ENCODE measurements at regions not wholly inside any gene's neighbourhood (a gene's known extent, or its start where the extent isn't known, plus 50 kb on each side); places are given as distances from the start of the nearest gene placed in this dataset.

- Mint-ChIP-seq H3K27me3 (no peaks in the 10 kb centered on the region), H3K4me1 (ENCODE audit: low read depth) (peaks cover 35% of the 10 kb centered on the region), H3K27ac (no peak overlapping the region), H3K36me3 (ENCODE audit: insufficient read depth) (no peaks in the 10 kb centered on the region), H3K4me3 (ENCODE audit: low read depth) (no peak overlapping the region), H3K9me3 (ENCODE audit: low read depth) (no peaks in the 10 kb centered on the region)
- DNase-seq (ENCODE audit: low spot score, unreplicated experiment) = no peak
- TF ChIP-seq CTCF (IDR thresholded peaks at IDR 0.05; ENCODE audit: unreplicated experiment) = no peak
Measured at GRCh38 chr9:16172796-16173195, 620.0 kb downstream of the CCDC171 start.

- Mint-ChIP-seq H3K4me1 (ENCODE audit: low read depth) (peaks cover 32% of the 10 kb centered on the region), H3K27ac (no peak overlapping the region), H3K27me3 (no peaks in the 10 kb centered on the region), H3K36me3 (ENCODE audit: insufficient read depth) (no peaks in the 10 kb centered on the region), H3K9me3 (ENCODE audit: low read depth) (no peaks in the 10 kb centered on the region), H3K4me3 (ENCODE audit: low read depth) (no peak overlapping the region)
- no peak for TF ChIP-seq CTCF (IDR thresholded peaks at IDR 0.05; ENCODE audit: unreplicated experiment)
- DNase-seq (ENCODE audit: low spot score, unreplicated experiment) = no peak
Measured at GRCh38 chr9:16174915-16175314, 622.1 kb downstream of the CCDC171 start.

- TF ChIP-seq CTCF (IDR thresholded peaks at IDR 0.05; ENCODE audit: unreplicated experiment) = no peak
- Mint-ChIP-seq H3K4me1 (ENCODE audit: low read depth) (peaks cover 32% of the 10 kb centered on the region), H3K27me3 (no peaks in the 10 kb centered on the region), H3K27ac (no peak overlapping the region), H3K4me3 (ENCODE audit: low read depth) (no peak overlapping the region), H3K9me3 (ENCODE audit: low read depth) (no peaks in the 10 kb centered on the region), H3K36me3 (ENCODE audit: insufficient read depth) (no peaks in the 10 kb centered on the region)
- no peak for DNase-seq (ENCODE audit: low spot score, unreplicated experiment)
Measured at GRCh38 chr9:16175461-16175860, 622.6 kb downstream of the CCDC171 start.

GRCh38 chr9:16178294-16178693 lies 625.5 kb downstream of the CCDC171 start:
- Mint-ChIP-seq H3K4me1 (ENCODE audit: low read depth) (peaks cover 7% of the 10 kb centered on the region), H3K9me3 (ENCODE audit: low read depth) (no peaks in the 10 kb centered on the region), H3K27me3 (no peaks in the 10 kb centered on the region), H3K36me3 (ENCODE audit: insufficient read depth) (no peaks in the 10 kb centered on the region), H3K27ac (no peak overlapping the region), H3K4me3 (ENCODE audit: low read depth) (no peak overlapping the region)
- no peak for DNase-seq (ENCODE audit: low spot score, unreplicated experiment)
- TF ChIP-seq CTCF (IDR thresholded peaks at IDR 0.05; ENCODE audit: unreplicated experiment) = no peak

GRCh38 chr9:16179566-16179965 lies 626.7 kb downstream of the CCDC171 start:
- Mint-ChIP-seq H3K36me3 (ENCODE audit: insufficient read depth) (no peaks in the 10 kb centered on the region), H3K27me3 (no peaks in the 10 kb centered on the region), H3K4me3 (ENCODE audit: low read depth) (no peak overlapping the region), H3K9me3 (ENCODE audit: low read depth) (no peaks in the 10 kb centered on the region), H3K4me1 (ENCODE audit: low read depth) (peaks cover 1% of the 10 kb centered on the region), H3K27ac (no peak overlapping the region)
- DNase-seq (ENCODE audit: low spot score, unreplicated experiment) = no peak
- TF ChIP-seq CTCF (IDR thresholded peaks at IDR 0.05; ENCODE audit: unreplicated experiment) = no peak
